IMR-90 (cell line): ENCODE measurements at regions not wholly inside any gene's neighbourhood (a gene's known extent, or its start where the extent isn't known, plus 50 kb on each side); places are given as distances from the start of the nearest gene placed in this dataset.

Source experiments
- ATAC-seq: fragments of 200-7000 bp; cut with Tn5 transposase; 2 replicates; pipeline ENCODE4 v1.9.1; 2020; ENCODE audit warnings: low read depth, mild to moderate bottlenecking, moderate library complexity
- BruUV-seq: library from RNA; stranded (reverse); fragments of 400-500 nt; replicated peaks from 2 replicates; lab custom pipeline; 2021; lab: Mats Ljungman, UMichigan
- CTCF ChIA-PET: fragments of 300-600 bp; formaldehyde crosslinking; extraction: SDS; loops from one replicate; lab custom pipeline; 2021; ENCODE audit warnings: antibody characterized with exemption; lab: Yijun Ruan, JAX
- POLR2A ChIA-PET: fragments of 300-600 bp; sonication (Branson Sonifier 250); formaldehyde crosslinking; loops from one replicate; lab custom pipeline; 2022; ENCODE audit warnings: antibody characterized with exemption; ENCODE audit not compliant: unreplicated experiment; lab: Charles Lee
- DNase-seq: peaks from one replicate; pipeline ENCODE4 v3.0.0; 2013
- H2AFZ ChIP-seq: replicated peaks from 2 replicates; pipeline ENCODE3; 2013; ENCODE audit warnings: low read length, mild to moderate bottlenecking; ENCODE audit not compliant: poor library complexity
- H2AK5ac ChIP-seq: 2 replicates; pipeline ENCODE4 v1.6.1; 2013; ENCODE audit warnings: low read depth, low read length, inconsistent platforms
- H2AK9ac ChIP-seq: replicated peaks from 2 replicates; pipeline ENCODE3; 2013; ENCODE audit warnings: mild to moderate bottlenecking, low read depth, low read length, moderate library complexity; ENCODE audit not compliant: poor library complexity
- H2BK120ac ChIP-seq: 2 replicates; pipeline ENCODE4 v1.6.1; 2013; ENCODE audit warnings: low read depth, low read length, inconsistent platforms
- H2BK15ac ChIP-seq: 3 replicates; pipeline ENCODE4 v1.6.1; 2013; ENCODE audit warnings: low read depth, low read length, inconsistent platforms
- H2BK20ac ChIP-seq: 2 replicates; pipeline ENCODE4 v1.6.1; 2013; ENCODE audit warnings: low read depth, mild to moderate bottlenecking, inconsistent platforms, low read length, moderate library complexity
- H2BK5ac ChIP-seq: 2 replicates; pipeline ENCODE4 v1.6.1; 2013; ENCODE audit warnings: mild to moderate bottlenecking, low read depth, low read length, inconsistent platforms; ENCODE audit not compliant: poor library complexity, severe bottlenecking
- H3K14ac ChIP-seq: replicated peaks from 2 replicates; pipeline ENCODE4 v1.6.1; 2013; ENCODE audit warnings: low read depth, low read length, inconsistent platforms
- H3K18ac ChIP-seq: 2 replicates; pipeline ENCODE4 v1.6.1; 2013; ENCODE audit warnings: low read depth, low read length, control low read depth
- H3K23ac ChIP-seq: 2 replicates; pipeline ENCODE4 v1.6.1; 2013; ENCODE audit warnings: low read depth, low read length, inconsistent platforms
- H3K27ac ChIP-seq: 2 replicates; pipeline ENCODE4 v1.5.1; 2013; ENCODE audit warnings: mild to moderate bottlenecking, control low read depth, low read length; ENCODE audit not compliant: insufficient read depth
- H3K27me3 ChIP-seq: 2 replicates; pipeline ENCODE4 v1.6.1; 2013; ENCODE audit warnings: low read length; ENCODE audit not compliant: control insufficient read depth, insufficient read depth
- H3K36me3 ChIP-seq: 2 replicates; pipeline ENCODE4 v1.6.1; 2013; ENCODE audit warnings: low read length, mixed read lengths; ENCODE audit not compliant: control insufficient read depth, insufficient read depth
- H3K4ac ChIP-seq: 2 replicates; pipeline ENCODE4 v1.6.1; 2013; ENCODE audit warnings: low read depth, low read length, inconsistent platforms
- H3K4me1 ChIP-seq: 2 replicates; pipeline ENCODE4 v1.6.1; 2013; ENCODE audit warnings: low read length, mixed read lengths; ENCODE audit not compliant: control insufficient read depth, insufficient read depth
- H3K4me2 ChIP-seq: 2 replicates; pipeline ENCODE4 v1.6.1; 2013; ENCODE audit warnings: low read depth, mild to moderate bottlenecking, control low read depth, low read length, moderate library complexity
- H3K4me3 ChIP-seq: 2 replicates; pipeline ENCODE4 v1.5.1; 2013; ENCODE audit warnings: low read depth, mild to moderate bottlenecking, control low read depth, low read length, moderate library complexity; ENCODE audit not compliant: insufficient read depth
- H3K56ac ChIP-seq: 2 replicates; pipeline ENCODE4 v1.6.1; 2013; ENCODE audit warnings: low read length, inconsistent platforms; ENCODE audit not compliant: insufficient read depth; ENCODE audit errors: extremely low read depth
- H3K79me1 ChIP-seq, 2 experiments: 2 replicates each; pipeline ENCODE4 v1.6.1; 2013; ENCODE audit warnings: low read length in 2 of 2, inconsistent platforms in 1 of 2, low read depth in 1 of 2
- H3K9ac ChIP-seq: 2 replicates; pipeline ENCODE4 v1.6.1; 2013; ENCODE audit warnings: low read depth, low read length, control low read depth
- H3K9me1 ChIP-seq: 2 replicates; pipeline ENCODE4 v1.6.1; 2013; ENCODE audit warnings: low read length, inconsistent platforms; ENCODE audit not compliant: insufficient read depth
- H3K9me3 ChIP-seq: 2 replicates; pipeline ENCODE4 v1.6.1; 2013; ENCODE audit warnings: low read length; ENCODE audit not compliant: control insufficient read depth, insufficient read depth
- H4K20me1 ChIP-seq: 2 replicates; pipeline ENCODE4 v1.6.1; 2013; ENCODE audit warnings: low read length, inconsistent platforms; ENCODE audit not compliant: insufficient read depth
- H4K5ac ChIP-seq: 2 replicates; pipeline ENCODE4 v1.6.1; 2013; ENCODE audit warnings: mild to moderate bottlenecking, low read depth, low read length, control low read depth
- H4K8ac ChIP-seq, 2 experiments: 2 replicates each; pipeline ENCODE4 v1.6.1; 2013; ENCODE audit warnings: low read depth in 2 of 2, low read length in 2 of 2, control low read depth in 1 of 2, inconsistent platforms in 1 of 2
- H4K91ac ChIP-seq: 2 replicates; pipeline ENCODE4 v1.6.1; 2013; ENCODE audit warnings: low read depth, low read length, inconsistent platforms; ENCODE audit not compliant: insufficient read depth
- BHLHE40 ChIP-seq: fragments of 150-350 bp; IDR thresholded peaks from 2 replicates; pipeline ENCODE4 v1.6.1; 2016; ENCODE audit warnings: mild to moderate bottlenecking, low read depth, low read length
- CEBPB ChIP-seq: IDR thresholded peaks from 2 replicates; pipeline ENCODE4 v1.6.1; 2012; ENCODE audit warnings: low read depth, low read length, improper control_type of control experiment
- CHD1 ChIP-seq: IDR thresholded peaks from 2 replicates; pipeline ENCODE4 v1.6.1; 2012; ENCODE audit warnings: low read depth, low read length, improper control_type of control experiment
- FOS ChIP-seq: fragments of 150-350 bp; IDR thresholded peaks from 2 replicates; pipeline ENCODE4 v1.6.1; 2016; ENCODE audit warnings: low read depth, low read length
- MAFK ChIP-seq: IDR thresholded peaks from 2 replicates; pipeline ENCODE4 v1.6.1; 2012; ENCODE audit warnings: low read depth, low read length, improper control_type of control experiment
- MAZ ChIP-seq: IDR thresholded peaks from 2 replicates; pipeline ENCODE4 v1.6.1; 2012; ENCODE audit warnings: low read depth, mild to moderate bottlenecking, low read length, improper control_type of control experiment, moderate library complexity, borderline replicate concordance
- MXI1 ChIP-seq: IDR thresholded peaks from 2 replicates; pipeline ENCODE4 v1.6.1; 2012; ENCODE audit warnings: low read depth, mild to moderate bottlenecking, low read length, moderate library complexity, borderline replicate concordance
- NFE2L2 ChIP-seq: fragments of 150-350 bp; IDR thresholded peaks from 2 replicates; pipeline ENCODE4 v1.6.1; 2016; ENCODE audit warnings: low read depth, mild to moderate bottlenecking, low read length
- POLR2A ChIP-seq: IDR thresholded peaks from 2 replicates; pipeline ENCODE4 v1.6.1; 2012; ENCODE audit warnings: mild to moderate bottlenecking, low read depth, low read length
- RAD21 ChIP-seq: IDR thresholded peaks from 2 replicates; pipeline ENCODE4 v1.6.1; 2012; ENCODE audit warnings: low read length, improper control_type of control experiment
- RFX5 ChIP-seq: IDR thresholded peaks from 2 replicates; pipeline ENCODE4 v1.8.0; 2012; ENCODE audit warnings: low read depth, mild to moderate bottlenecking, low read length, moderate library complexity
- SMC3 ChIP-seq: fragments of 150-350 bp; IDR thresholded peaks from 2 replicates; pipeline ENCODE4 v1.6.1; 2016; ENCODE audit warnings: low read depth, mild to moderate bottlenecking, antibody characterized with exemption, low read length, moderate library complexity
- USF2 ChIP-seq: fragments of 150-350 bp; IDR thresholded peaks from 2 replicates; pipeline ENCODE4 v1.6.1; 2017; ENCODE audit warnings: mild to moderate bottlenecking, antibody characterized with exemption, low read length, low read depth
- WGBS, 2 experiments: methylation state at CpG; one replicate each; pipeline versions ENCODE4 v1.1.5 to v1.1.7; 2013; ENCODE audit warnings: missing lambda C conversion rate in 2 of 2; ENCODE audit not compliant: insufficient read length in 1 of 2; ENCODE audit errors: extremely low coverage in 2 of 2; 5-methylcytosine and 5-hydroxymethylcytosine counted together
- dilution Hi-C: fragments of 300-500 bp; cut with HindIII; formaldehyde crosslinking; loops from one replicate; pipeline ENCODE4 v1.14.3; 2018; ENCODE audit warnings: low sequenced_read_pairs; ENCODE audit not compliant: unreplicated experiment
- in situ Hi-C: fragments of 300-500 bp; cut with MboI; formaldehyde crosslinking; loops from 3 replicates; pipeline ENCODE4 v1.14.3; 2019; ENCODE audit warnings: low sequenced_read_pairs, inconsistent platforms, mixed read lengths
- intact Hi-C: fragments of 100-400 bp; cut with micrococcal nuclease; formaldehyde crosslinking; loops from 2 replicates; pipeline ENCODE4 v1.10.0; 2022
- TF ChIP-seq, protein P1 (sequence below): fragments of 150-350 bp; IDR thresholded peaks from 2 replicates; pipeline ENCODE4 v1.6.1; 2016; ENCODE audit warnings: low read depth, mild to moderate bottlenecking, low read length, moderate library complexity, borderline replicate concordance
- TF ChIP-seq, protein P2 (sequence below): conservative IDR thresholded peaks from 2 replicates; pipeline ENCODE4 v1.5.1; 2012; ENCODE audit warnings: mild to moderate bottlenecking, low read depth, low read length, improper control_type of control experiment

- no peak overlapping the region for H3K56ac ChIP-seq
- ATAC-seq: peak; percentile 42
- DNase-seq: peak; percentile 17
- TF ChIP-seq CHD1 (no peak), BHLHE40 (no peak), CEBPB (no peak), MAFK (no peak), RAD21 (no peak), SMC3 (no peak), MXI1 (no peak), RFX5 (no peak), MAZ (no peak), USF2 (no peak), FOS (no peak), NFE2L2 (no peak), POLR2A (no peak)
- TF ChIP-seq, protein P1, sequence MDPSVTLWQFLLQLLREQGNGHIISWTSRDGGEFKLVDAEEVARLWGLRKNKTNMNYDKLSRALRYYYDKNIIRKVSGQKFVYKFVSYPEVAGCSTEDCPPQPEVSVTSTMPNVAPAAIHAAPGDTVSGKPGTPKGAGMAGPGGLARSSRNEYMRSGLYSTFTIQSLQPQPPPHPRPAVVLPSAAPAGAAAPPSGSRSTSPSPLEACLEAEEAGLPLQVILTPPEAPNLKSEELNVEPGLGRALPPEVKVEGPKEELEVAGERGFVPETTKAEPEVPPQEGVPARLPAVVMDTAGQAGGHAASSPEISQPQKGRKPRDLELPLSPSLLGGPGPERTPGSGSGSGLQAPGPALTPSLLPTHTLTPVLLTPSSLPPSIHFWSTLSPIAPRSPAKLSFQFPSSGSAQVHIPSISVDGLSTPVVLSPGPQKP: no peak
- TF ChIP-seq, protein P2, sequence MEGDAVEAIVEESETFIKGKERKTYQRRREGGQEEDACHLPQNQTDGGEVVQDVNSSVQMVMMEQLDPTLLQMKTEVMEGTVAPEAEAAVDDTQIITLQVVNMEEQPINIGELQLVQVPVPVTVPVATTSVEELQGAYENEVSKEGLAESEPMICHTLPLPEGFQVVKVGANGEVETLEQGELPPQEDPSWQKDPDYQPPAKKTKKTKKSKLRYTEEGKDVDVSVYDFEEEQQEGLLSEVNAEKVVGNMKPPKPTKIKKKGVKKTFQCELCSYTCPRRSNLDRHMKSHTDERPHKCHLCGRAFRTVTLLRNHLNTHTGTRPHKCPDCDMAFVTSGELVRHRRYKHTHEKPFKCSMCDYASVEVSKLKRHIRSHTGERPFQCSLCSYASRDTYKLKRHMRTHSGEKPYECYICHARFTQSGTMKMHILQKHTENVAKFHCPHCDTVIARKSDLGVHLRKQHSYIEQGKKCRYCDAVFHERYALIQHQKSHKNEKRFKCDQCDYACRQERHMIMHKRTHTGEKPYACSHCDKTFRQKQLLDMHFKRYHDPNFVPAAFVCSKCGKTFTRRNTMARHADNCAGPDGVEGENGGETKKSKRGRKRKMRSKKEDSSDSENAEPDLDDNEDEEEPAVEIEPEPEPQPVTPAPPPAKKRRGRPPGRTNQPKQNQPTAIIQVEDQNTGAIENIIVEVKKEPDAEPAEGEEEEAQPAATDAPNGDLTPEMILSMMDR: no peak
These were observed 121.2 kb upstream of the DAAM1 start for GRCh38 chr14:59067127-59067894.

More at GRCh38 chr14:59067127-59067894, 121.2 kb upstream of the DAAM1 start:
- Histone ChIP-seq H3K9me1 (peaks cover 3% of the 10 kb centered on the region; the same call in 1 of the 2 replicates), H3K9ac (no peak overlapping the region), H3K27ac (no peak overlapping the region), H3K36me3 (no peaks in the 10 kb centered on the region), H3K79me1 (no peaks in the 10 kb centered on the region), H4K5ac (no peak overlapping the region), H2AFZ (peak overlapping the region; percentile 50), H3K4me1 (no peaks in the 10 kb centered on the region), H3K23ac (peak overlapping the region; percentile 52), H3K9me3 (peaks cover 4% of the 10 kb centered on the region), H2BK5ac (no peak overlapping the region), H4K8ac (0 out of 4 replicates have a peak overlapping the region, but pooled peaks of 1 of the 2 experiments have one; percentile 34), H2BK120ac (no peak overlapping the region), H3K18ac (no peak overlapping the region), H3K27me3 (no peaks in the 10 kb centered on the region), H4K91ac (no peak overlapping the region; the same call in 1 of the 2 replicates), H2BK15ac (no peak overlapping the region), H3K4me2 (no peak overlapping the region), H4K20me1 (no peaks in the 10 kb centered on the region), H2AK9ac (no peak overlapping the region), H3K4me3 (no peak overlapping the region), H3K4ac (peak overlapping the region; percentile 15; the same call in 1 of the 2 replicates), H3K14ac (0 out of 2 replicates have a peak overlapping the region, but pooled peaks have one; percentile 25), H2AK5ac (no peak overlapping the region), H2BK20ac (no peak overlapping the region)
- dilution Hi-C loops: no loop called here
- intact Hi-C loops: no loop called here
- WGBS, 2 experiments: 67% methylated on average over 1 of the region's 4 CpGs; no CpG with 5 or more reads in 1 of the 2 experiments
- BruUV-seq: no TSS peak
- ChIA-PET CTCF (interaction anchor here (0.6 kb wide), 1 partner anchor 12 kb away, joined by 3 read pairs; no protein-coding TSS in a partner anchor), POLR2A (no interaction called here)
- in situ Hi-C loops: no loop called here
